H1 (cell line): ENCODE measurements at regions not wholly inside any gene's neighbourhood (a gene's known extent, or its start where the extent isn't known, plus 50 kb on each side); places are given as distances from the start of the nearest gene placed in this dataset.

ENCODE experiments used
- CTCF ChIA-PET: fragments of 300-600 bp; sonication (Branson Sonifier 250); formaldehyde crosslinking; loops from one replicate; lab custom pipeline; 2021; ENCODE audit not compliant: partially characterized antibody; lab: Charles Lee
- POLR2A ChIA-PET: fragments of 300-600 bp; sonication (Branson Sonifier 250); formaldehyde crosslinking; loops from one replicate; lab custom pipeline; 2021; ENCODE audit warnings: inconsistent platforms; ENCODE audit not compliant: partially characterized antibody; lab: Charles Lee
- DNase-seq, 2 experiments: peaks; one replicate each; pipeline versions ENCODE4 v3.0.0 to v3.0.0-alpha.2; 2010 to 2022; ENCODE audit warnings: low spot score in 2 of 2, low read depth in 1 of 2, mixed read lengths in 1 of 2
- FAIRE-seq: peaks from 2 replicates; lab custom pipeline; 2011; peaks lifted over from hg19 to GRCh38; lab: Jason Lieb, UNC
- H2AFZ ChIP-seq: 2 replicates; pipeline ENCODE4 v1.8.1; 2012; ENCODE audit warnings: low read length, inconsistent platforms
- H2AK5ac ChIP-seq: 2 replicates; pipeline ENCODE4 v1.6.1; 2013; ENCODE audit warnings: low read depth, low read length
- H2BK120ac ChIP-seq: replicated peaks from 2 replicates; pipeline ENCODE3; 2013; ENCODE audit warnings: low read depth, low read length, inconsistent platforms
- H2BK12ac ChIP-seq: 2 replicates; pipeline ENCODE4 v1.6.1; 2013; ENCODE audit warnings: low read depth, low read length
- H2BK15ac ChIP-seq: 2 replicates; pipeline ENCODE4 v1.6.1; 2013; ENCODE audit warnings: low read length
- H2BK20ac ChIP-seq: 2 replicates; pipeline ENCODE4 v1.6.1; 2013; ENCODE audit warnings: low read length
- H2BK5ac ChIP-seq: 2 replicates; pipeline ENCODE4 v1.6.1; 2013; ENCODE audit warnings: low read depth, low read length
- H3K14ac ChIP-seq: 2 replicates; pipeline ENCODE4 v1.6.1; 2013; ENCODE audit warnings: inconsistent platforms; ENCODE audit not compliant: insufficient read length
- H3K18ac ChIP-seq: 2 replicates; pipeline ENCODE4 v1.6.1; 2013; ENCODE audit warnings: low read length; ENCODE audit errors: extremely low read depth
- H3K23ac ChIP-seq: 2 replicates; pipeline ENCODE4 v1.6.1; 2013; ENCODE audit warnings: inconsistent platforms; ENCODE audit not compliant: insufficient read length
- H3K23me2 ChIP-seq: 2 replicates; pipeline ENCODE4 v1.6.1; 2013; ENCODE audit warnings: low read depth, low read length
- H3K27ac ChIP-seq: 2 replicates; pipeline ENCODE4 v1.6.1; 2011; ENCODE audit warnings: low read depth, low read length, inconsistent platforms
- H3K27me3 ChIP-seq, 4 experiments: replicated peaks in 1 of 4; 1 replicate in 1 of 4; 2 replicates in 3 of 4; pipeline versions ENCODE4 v1.6.1 to v1.8.1; 2011 to 2013; ENCODE audit warnings: low read length in 3 of 4, mild to moderate bottlenecking in 3 of 4, inconsistent platforms in 2 of 4, mixed read lengths in 2 of 4, moderate library complexity in 1 of 4; ENCODE audit not compliant: control insufficient read depth in 3 of 4, insufficient read depth in 3 of 4; ENCODE audit errors: extremely low read depth in 1 of 4
- H3K36me3 ChIP-seq, 4 experiments: 2 replicates each; pipeline versions ENCODE4 v1.6.1 to v1.8.1; 2011 to 2013; ENCODE audit warnings: mild to moderate bottlenecking in 4 of 4, low read length in 3 of 4, moderate library complexity in 2 of 4, control low read depth in 1 of 4, inconsistent platforms in 1 of 4; ENCODE audit not compliant: insufficient read depth in 4 of 4, control insufficient read depth in 2 of 4
- H3K4ac ChIP-seq: replicated peaks from 2 replicates; pipeline ENCODE3; 2013; ENCODE audit warnings: low read length, low read depth, mixed read lengths, inconsistent platforms; ENCODE audit not compliant: insufficient read length
- H3K4me1 ChIP-seq, 4 experiments: replicated peaks in 1 of 4; 1 replicate in 1 of 4; 2 replicates in 3 of 4; pipeline versions ENCODE4 v1.6.1 to v1.8.1; 2011 to 2013; ENCODE audit warnings: low read length in 3 of 4, inconsistent platforms in 2 of 4, mixed read lengths in 1 of 4; ENCODE audit not compliant: insufficient read depth in 4 of 4, control insufficient read depth in 3 of 4
- H3K4me2 ChIP-seq, 2 experiments: 2 replicates each; pipeline versions ENCODE4 v1.6.1 to v1.8.1; 2011 to 2013; ENCODE audit warnings: low read depth in 2 of 2, low read length in 2 of 2, control low read depth in 1 of 2, inconsistent platforms in 1 of 2, mild to moderate bottlenecking in 1 of 2; ENCODE audit not compliant: insufficient read depth in 1 of 2
- H3K4me3 ChIP-seq, 4 experiments: fragments of 200-600, 300-600 bp in 1 of 4; sonication (generic), shearing (Covaris generic), sonication (Bioruptor Twin) in 1 of 4; 2 replicates each; pipeline versions ENCODE4 v1.5.1 to v1.8.1; 2011 to 2016; ENCODE audit warnings: low read length in 4 of 4, low read depth in 3 of 4, control low read depth in 2 of 4, inconsistent platforms in 2 of 4, mild to moderate bottlenecking in 2 of 4, mixed read lengths in 1 of 4, moderate library complexity in 1 of 4; ENCODE audit not compliant: insufficient read depth in 2 of 4; ENCODE audit errors: extremely low read depth in 1 of 4
- H3K56ac ChIP-seq: replicated peaks from 2 replicates; pipeline ENCODE3; 2013; ENCODE audit warnings: low read depth, mild to moderate bottlenecking, mixed read lengths, low read length, inconsistent platforms; ENCODE audit not compliant: insufficient read length
- H3K79me1 ChIP-seq: 2 replicates; pipeline ENCODE4 v1.6.1; 2013; ENCODE audit warnings: low read depth, low read length, control low read depth
- H3K79me2 ChIP-seq, 2 experiments: 2 replicates each; pipeline versions ENCODE4 v1.6.1 to v1.8.1; 2012 to 2013; ENCODE audit warnings: low read length in 2 of 2, mild to moderate bottlenecking in 2 of 2, inconsistent platforms in 1 of 2; ENCODE audit not compliant: insufficient read depth in 2 of 2, control insufficient read depth in 1 of 2
- H3K9ac ChIP-seq, 4 experiments: replicated peaks in 1 of 4; 1 replicate in 1 of 4; 2 replicates in 3 of 4; pipeline versions ENCODE4 v1.6.1 to v1.8.1; 2011 to 2013; ENCODE audit warnings: low read depth in 3 of 4, low read length in 3 of 4, control low read depth in 2 of 4, mild to moderate bottlenecking in 2 of 4, moderate library complexity in 2 of 4, inconsistent platforms in 1 of 4; ENCODE audit errors: extremely low read depth in 1 of 4
- H3K9me3 ChIP-seq, 2 experiments: 2 replicates each; pipeline versions ENCODE4 v1.6.1 to v1.8.1; 2012 to 2013; ENCODE audit warnings: mild to moderate bottlenecking in 2 of 2, moderate library complexity in 2 of 2, control low read depth in 1 of 2, inconsistent platforms in 1 of 2, low read depth in 1 of 2, low read length in 1 of 2, mixed read lengths in 1 of 2; ENCODE audit not compliant: insufficient read depth in 2 of 2
- H4K20me1 ChIP-seq, 2 experiments: replicated peaks in 1 of 2; 2 replicates each; pipeline versions ENCODE3 to v1.8.1; 2011 to 2013; ENCODE audit warnings: inconsistent platforms in 2 of 2, low read length in 2 of 2, mild to moderate bottlenecking in 1 of 2; ENCODE audit not compliant: insufficient read depth in 2 of 2, control insufficient read depth in 1 of 2
- H4K5ac ChIP-seq: 2 replicates; pipeline ENCODE4 v1.6.1; 2013; ENCODE audit warnings: low read length, low read depth, mixed read lengths, inconsistent platforms; ENCODE audit not compliant: insufficient read length
- H4K8ac ChIP-seq: 2 replicates; pipeline ENCODE4 v1.8.0; 2013; ENCODE audit warnings: mild to moderate bottlenecking, moderate library complexity, low read length, inconsistent platforms; ENCODE audit not compliant: insufficient read depth; ENCODE audit errors: extremely low read depth
- H4K91ac ChIP-seq: replicated peaks from 2 replicates; pipeline ENCODE3; 2013; ENCODE audit warnings: low read length, mixed read lengths, inconsistent platforms; ENCODE audit not compliant: insufficient read length
- CHD7 ChIP-seq: fragments of 300-600 bp; sonication (generic); IDR thresholded peaks from 2 replicates; pipeline ENCODE4 v1.7.1; 2012; ENCODE audit warnings: low read length, moderate library complexity, mild to moderate bottlenecking, inconsistent platforms; ENCODE audit not compliant: insufficient replicate concordance
- WGBS, 2 experiments: shearing (Covaris generic) in 1 of 2; methylation state at CpG; one replicate each; pipeline versions ENCODE4 v1.1.6 to v1.1.7; 2013 to 2015; ENCODE audit warnings: low lambda C conversion rate in 2 of 2, mixed read lengths in 2 of 2, inconsistent platforms in 1 of 2, low coverage in 1 of 2, missing lambda C conversion rate in 1 of 2; ENCODE audit not compliant: insufficient replicate concordance in 2 of 2, insufficient coverage in 1 of 2, insufficient read length in 1 of 2; ENCODE audit errors: extremely low coverage in 1 of 2, missing lambda C conversion rate in 1 of 2; 5-methylcytosine and 5-hydroxymethylcytosine counted together

- Histone ChIP-seq H3K9me3 (no peaks in the 10 kb centered on the region), H3K9ac (no peak overlapping the region), H3K79me2 (no peaks in the 10 kb centered on the region), H2BK120ac (no peak overlapping the region), H2BK12ac (no peak overlapping the region), H3K56ac (no peak overlapping the region), H4K20me1 (no peaks in the 10 kb centered on the region), H2AK5ac (no peak overlapping the region), H4K91ac (no peak overlapping the region), H4K8ac (no peak overlapping the region), H2BK20ac (no peak overlapping the region), H3K4me1 (no peaks in the 10 kb centered on the region), H3K27me3 (no peaks in the 10 kb centered on the region), H3K4me2 (no peak overlapping the region), H3K23ac (no peak overlapping the region), H2BK15ac (no peak overlapping the region), H2BK5ac (no peak overlapping the region), H3K23me2 (no peaks in the 10 kb centered on the region), H4K5ac (no peak overlapping the region), H3K18ac (no peak overlapping the region), H3K79me1 (no peaks in the 10 kb centered on the region), H2AFZ (peak overlapping the region; percentile 43), H3K14ac (no peak overlapping the region), H3K4ac (no peak overlapping the region), H3K4me3 (no peak overlapping the region), H3K36me3 (no peaks in the 10 kb centered on the region), H3K27ac (no peak overlapping the region)
- no peak for FAIRE-seq
- WGBS, 2 experiments: 89% methylated on average over 3 of the region's 3 CpGs; no CpG with 5 or more reads in 1 of the 2 experiments
- CTCF ChIA-PET: no interaction called here
- DNase-seq: no peak
- POLR2A ChIA-PET: no interaction called here
- TF ChIP-seq CHD7: no peak
Observed at GRCh38 chr5:107230367-107230766, 440.4 kb downstream of the EFNA5 start.
